ENCODE measurements at regions not wholly inside any gene's neighbourhood (a gene's known extent, or its start where the extent isn't known, plus 50 kb on each side); places are given as distances from the start of the nearest gene placed in this dataset.

DNA sequence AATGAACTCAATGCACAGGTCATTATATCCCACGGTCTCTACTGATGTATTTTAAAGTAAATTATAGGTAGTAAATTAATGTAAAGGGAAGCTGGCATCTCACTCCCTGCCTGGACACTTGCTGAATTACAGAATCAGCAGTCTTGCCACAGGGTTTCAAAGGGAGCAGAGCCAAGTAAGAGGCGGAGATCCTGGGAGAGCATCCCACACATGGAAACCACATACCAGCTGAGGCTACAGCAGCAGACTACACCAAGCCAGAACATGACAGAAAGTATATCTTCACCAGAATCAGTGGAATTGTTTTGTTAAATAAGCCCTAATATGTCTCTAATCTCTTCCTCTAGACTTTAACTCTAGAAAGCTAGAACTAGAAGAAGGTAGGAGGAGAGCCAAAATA, 1689.2 kb upstream of the WWC1 start:
- Histone ChIP-seq H3K4me3 (ENCODE audit: insufficient read depth, low read length) (no peak overlapping the region), H2AFZ (ENCODE audit: low read length) (no peak overlapping the region), H3K4me2 (ENCODE audit: insufficient read depth, low read length) (no peak overlapping the region), H3K27me3 (ENCODE audit: insufficient read depth, low read length) (no peaks in the 10 kb centered on the region), H3K27ac (ENCODE audit: low read depth, low read length) (no peak overlapping the region), H3K36me3 (ENCODE audit: insufficient read depth, low read length) (no peaks in the 10 kb centered on the region), H3K9me3 (ENCODE audit: low read depth, low read length) (no peaks in the 10 kb centered on the region), H3K79me2 (ENCODE audit: insufficient read depth, low read length) (no peaks in the 10 kb centered on the region), H3K4me1 (ENCODE audit: insufficient read depth, low read length) (no peaks in the 10 kb centered on the region), H4K20me1 (ENCODE audit: insufficient read depth, low read length) (no peaks in the 10 kb centered on the region)
- no peak for DNase-seq (ENCODE audit: insufficient read length, low spot score, missing footprints)
- TF ChIP-seq, protein P1, sequence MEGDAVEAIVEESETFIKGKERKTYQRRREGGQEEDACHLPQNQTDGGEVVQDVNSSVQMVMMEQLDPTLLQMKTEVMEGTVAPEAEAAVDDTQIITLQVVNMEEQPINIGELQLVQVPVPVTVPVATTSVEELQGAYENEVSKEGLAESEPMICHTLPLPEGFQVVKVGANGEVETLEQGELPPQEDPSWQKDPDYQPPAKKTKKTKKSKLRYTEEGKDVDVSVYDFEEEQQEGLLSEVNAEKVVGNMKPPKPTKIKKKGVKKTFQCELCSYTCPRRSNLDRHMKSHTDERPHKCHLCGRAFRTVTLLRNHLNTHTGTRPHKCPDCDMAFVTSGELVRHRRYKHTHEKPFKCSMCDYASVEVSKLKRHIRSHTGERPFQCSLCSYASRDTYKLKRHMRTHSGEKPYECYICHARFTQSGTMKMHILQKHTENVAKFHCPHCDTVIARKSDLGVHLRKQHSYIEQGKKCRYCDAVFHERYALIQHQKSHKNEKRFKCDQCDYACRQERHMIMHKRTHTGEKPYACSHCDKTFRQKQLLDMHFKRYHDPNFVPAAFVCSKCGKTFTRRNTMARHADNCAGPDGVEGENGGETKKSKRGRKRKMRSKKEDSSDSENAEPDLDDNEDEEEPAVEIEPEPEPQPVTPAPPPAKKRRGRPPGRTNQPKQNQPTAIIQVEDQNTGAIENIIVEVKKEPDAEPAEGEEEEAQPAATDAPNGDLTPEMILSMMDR (IDR thresholded peaks at IDR 0.05; ENCODE audit: extremely low read depth, low read depth, low read length): no peak

DNA sequence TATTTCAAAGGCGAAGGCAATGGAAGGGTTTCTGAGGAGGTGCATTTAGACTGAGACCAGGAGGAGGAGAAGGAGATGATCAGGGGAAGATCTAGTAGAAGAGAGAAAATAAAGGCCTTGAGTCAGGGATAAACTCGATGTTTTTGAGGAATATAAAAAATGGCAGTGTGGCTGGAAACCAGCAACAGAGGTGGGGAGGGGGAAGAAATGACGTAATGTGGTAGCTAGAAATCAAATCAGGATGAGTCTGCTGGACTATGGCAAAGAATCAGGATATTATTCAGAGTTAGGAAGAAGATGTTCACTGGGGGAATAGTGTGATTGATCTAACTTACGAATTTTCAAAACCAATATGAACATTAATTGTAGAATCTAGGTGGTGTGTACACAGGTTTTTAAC, 1673.9 kb upstream of the WWC1 start:
- Histone ChIP-seq H4K20me1 (ENCODE audit: insufficient read depth, low read length) (no peaks in the 10 kb centered on the region), H3K36me3 (ENCODE audit: insufficient read depth, low read length) (no peaks in the 10 kb centered on the region), H3K27me3 (ENCODE audit: insufficient read depth, low read length) (no peaks in the 10 kb centered on the region), H3K4me3 (ENCODE audit: insufficient read depth, low read length) (no peak overlapping the region), H2AFZ (ENCODE audit: low read length) (no peak overlapping the region), H3K4me1 (ENCODE audit: insufficient read depth, low read length) (no peaks in the 10 kb centered on the region), H3K9me3 (ENCODE audit: low read depth, low read length) (peaks cover 3% of the 10 kb centered on the region), H3K4me2 (ENCODE audit: insufficient read depth, low read length) (no peak overlapping the region), H3K79me2 (ENCODE audit: insufficient read depth, low read length) (no peaks in the 10 kb centered on the region), H3K27ac (ENCODE audit: low read depth, low read length) (no peak overlapping the region)
- DNase-seq (ENCODE audit: insufficient read length, low spot score, missing footprints): no peak
- TF ChIP-seq, protein P1 (IDR thresholded peaks at IDR 0.05; ENCODE audit: extremely low read depth, low read depth, low read length): no peak

DNA sequence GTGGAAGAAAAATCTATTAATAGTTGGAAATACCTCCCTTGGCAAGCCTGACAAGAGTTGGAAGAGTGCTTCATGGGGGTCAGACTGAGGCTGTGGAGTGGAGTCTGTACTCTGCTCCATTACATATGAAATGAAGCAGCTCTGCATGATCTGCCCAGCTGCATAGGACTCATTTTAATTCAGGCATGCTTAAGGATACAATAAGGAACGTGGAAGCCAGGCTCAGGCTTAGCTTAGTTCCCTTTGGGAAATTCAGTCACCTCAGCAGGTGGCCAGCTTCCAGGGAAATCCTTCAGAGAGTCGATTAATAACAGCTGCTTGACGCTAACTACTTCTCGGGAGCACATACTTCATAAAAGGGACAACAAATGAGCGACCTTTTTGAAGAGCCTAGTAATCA, 1672.9 kb upstream of the WWC1 start:
- no peaks in the 10 kb centered on the region for H3K4me1 ChIP-seq (ENCODE audit: insufficient read depth, low read length)
- no peaks in the 10 kb centered on the region for H3K36me3 ChIP-seq (ENCODE audit: insufficient read depth, low read length)
- no peak overlapping the region for H2AFZ ChIP-seq (ENCODE audit: low read length)
- no peak overlapping the region for H3K4me3 ChIP-seq (ENCODE audit: insufficient read depth, low read length)
- peaks cover 3% of the 10 kb centered on the region for H3K9me3 ChIP-seq (ENCODE audit: low read depth, low read length)
- H3K4me2 ChIP-seq (ENCODE audit: insufficient read depth, low read length): no peak overlapping the region
- no peak for DNase-seq (ENCODE audit: insufficient read length, low spot score, missing footprints)
- H3K79me2 ChIP-seq (ENCODE audit: insufficient read depth, low read length): no peaks in the 10 kb centered on the region
- H4K20me1 ChIP-seq (ENCODE audit: insufficient read depth, low read length): no peaks in the 10 kb centered on the region
- TF ChIP-seq, protein P1 (IDR thresholded peaks at IDR 0.05; ENCODE audit: extremely low read depth, low read depth, low read length): no peak
- no peak overlapping the region for H3K27ac ChIP-seq (ENCODE audit: low read depth, low read length)
- H3K27me3 ChIP-seq (ENCODE audit: insufficient read depth, low read length): no peaks in the 10 kb centered on the region

DNA sequence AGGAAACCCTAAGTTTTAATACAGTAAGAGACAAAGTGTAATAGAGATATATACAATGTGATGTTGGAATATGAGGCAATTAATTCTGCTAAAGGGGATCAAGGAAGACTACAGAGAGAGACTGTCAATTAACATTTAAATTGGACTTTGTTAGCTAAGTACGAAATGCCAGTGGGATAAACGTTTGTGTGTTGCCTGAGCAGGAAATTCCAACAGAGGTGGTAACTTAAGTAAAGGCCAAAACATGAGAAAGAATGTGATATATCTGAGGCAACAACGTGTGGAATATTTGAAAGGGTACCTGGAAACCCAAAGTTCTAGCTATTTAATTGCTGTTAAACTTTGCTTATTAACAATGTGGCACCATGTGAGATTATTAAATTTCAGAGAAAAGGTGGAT, 1666.9 kb upstream of the WWC1 start:
- no peak overlapping the region for H3K4me2 ChIP-seq (ENCODE audit: insufficient read depth, low read length)
- H3K79me2 ChIP-seq (ENCODE audit: insufficient read depth, low read length): no peaks in the 10 kb centered on the region
- H3K4me1 ChIP-seq (ENCODE audit: insufficient read depth, low read length): no peaks in the 10 kb centered on the region
- H3K27me3 ChIP-seq (ENCODE audit: insufficient read depth, low read length): no peaks in the 10 kb centered on the region
- H3K4me3 ChIP-seq (ENCODE audit: insufficient read depth, low read length): no peak overlapping the region
- H2AFZ ChIP-seq (ENCODE audit: low read length): no peak overlapping the region
- no peaks in the 10 kb centered on the region for H4K20me1 ChIP-seq (ENCODE audit: insufficient read depth, low read length)
- no peak for DNase-seq (ENCODE audit: insufficient read length, low spot score, missing footprints)
- no peaks in the 10 kb centered on the region for H3K36me3 ChIP-seq (ENCODE audit: insufficient read depth, low read length)
- TF ChIP-seq, protein P1 (IDR thresholded peaks at IDR 0.05; ENCODE audit: extremely low read depth, low read depth, low read length): no peak
- peaks cover 3% of the 10 kb centered on the region for H3K9me3 ChIP-seq (ENCODE audit: low read depth, low read length)
- H3K27ac ChIP-seq (ENCODE audit: low read depth, low read length): no peak overlapping the region
